ENCODE measurements at regions not wholly inside any gene's neighbourhood (a gene's known extent, or its start where the extent isn't known, plus 50 kb on each side); places are given as distances from the start of the nearest gene placed in this dataset.

DNA sequence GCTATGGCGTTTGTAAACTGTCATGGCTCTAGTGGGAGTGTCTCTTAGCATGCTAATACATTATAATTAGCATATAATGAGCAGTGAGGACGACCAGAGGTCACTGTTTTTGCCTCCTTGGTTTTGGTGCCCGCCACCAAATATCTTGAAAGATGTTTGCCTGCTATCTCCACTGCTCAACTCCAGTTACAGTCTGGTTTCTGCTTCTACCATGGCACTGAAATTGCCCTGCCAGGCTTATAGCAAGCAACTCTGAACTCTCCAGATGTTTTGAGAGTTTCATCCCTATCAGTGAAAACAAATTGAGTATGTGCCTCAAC lies 122.1 kb upstream of the SPRY4 start:
- no peak for TF ChIP-seq CTCF (IDR thresholded peaks at IDR 0.05; ENCODE audit: low read depth, low read length)
- TF ChIP-seq EZH2phosphoT487 (IDR thresholded peaks at IDR 0.05; ENCODE audit: low read depth) = no peak
